Activated B cell treated with CpG ODN at 0.5 μM for 24 hours (primary cell): ENCODE measurements at regions not wholly inside any gene's neighbourhood (a gene's known extent, or its start where the extent isn't known, plus 50 kb on each side); places are given as distances from the start of the nearest gene placed in this dataset.
"Not testable (repeated sequence)": the region's sequence is repeated elsewhere in the genome, so short reads cannot be mapped to it uniquely, and the experiment has no call there.

ENCODE experiments used
- ATAC-seq: fragments of 200-7000 bp; cut with Tn5 transposase; one replicate; pipeline ENCODE4 v1.10.0; 2021; ENCODE audit warnings: low read depth, mild to moderate bottlenecking, moderate library complexity
- CTCF ChIA-PET: fragments of 350-600 bp; sonication (Branson Sonifier 250); formaldehyde crosslinking; loops from one replicate; lab custom pipeline; 2021; ENCODE audit warnings: antibody characterized with exemption; lab: Charles Lee
- POLR2A ChIA-PET: fragments of 350-600 bp; sonication (Branson Sonifier 250); formaldehyde crosslinking; loops from one replicate; lab custom pipeline; 2021; ENCODE audit warnings: antibody characterized with exemption; lab: Charles Lee
- DNase-seq: peaks from one replicate; pipeline ENCODE4 v3.0.0; 2022
- H3K27ac Mint-ChIP-seq: one replicate; pipeline ENCODE4 v1.8.0; 2020; ENCODE audit warnings: mixed read lengths
- H3K27me3 Mint-ChIP-seq: one replicate; pipeline ENCODE4 v1.8.0; 2021; ENCODE audit warnings: mixed read lengths
- H3K36me3 Mint-ChIP-seq: one replicate; pipeline ENCODE4 v1.8.0; 2021; ENCODE audit warnings: low read depth, mixed read lengths
- H3K4me1 Mint-ChIP-seq: one replicate; pipeline ENCODE4 v1.8.0; 2021; ENCODE audit warnings: mixed read lengths
- H3K4me3 Mint-ChIP-seq: one replicate; pipeline ENCODE4 v1.8.0; 2020; ENCODE audit warnings: mild to moderate bottlenecking, mixed read lengths
- H3K9me3 Mint-ChIP-seq: one replicate; pipeline ENCODE4 v1.8.0; 2020; ENCODE audit warnings: mixed read lengths
- CTCF ChIP-seq: fragments of 200-600 bp; IDR thresholded peaks from one replicate; pipeline ENCODE4 v1.8.0; 2022; ENCODE audit warnings: antibody characterized with exemption, mild to moderate bottlenecking
- intact Hi-C: fragments of 100-400 bp; cut with micrococcal nuclease; formaldehyde crosslinking; loops from one replicate; pipeline ENCODE4 v1.15.1; 2024

GRCh38 chr11:16598032-16598431 lies 140.4 kb upstream of the C11orf58 start:
- intact Hi-C loops = no loop called here
- POLR2A ChIA-PET = no interaction called here
- CTCF ChIA-PET = no interaction called here
- H3K4me1 Mint-ChIP-seq = no peaks in the 10 kb centered on the region
- no peak overlapping the region for H3K4me3 Mint-ChIP-seq
- H3K27ac Mint-ChIP-seq = no peak overlapping the region
- ATAC-seq (no peak), DNase-seq (no peak)
- no peak for TF ChIP-seq CTCF
- no peaks in the 10 kb centered on the region for H3K36me3 Mint-ChIP-seq
- no peaks in the 10 kb centered on the region for H3K9me3 Mint-ChIP-seq
- H3K27me3 Mint-ChIP-seq = peaks cover 16% of the 10 kb centered on the region

- ChIA-PET POLR2A (no interaction called here), CTCF (no interaction called here)
- Mint-ChIP-seq H3K9me3 (no peaks in the 10 kb centered on the region), H3K4me3 (no peak overlapping the region), H3K4me1 (no peaks in the 10 kb centered on the region), H3K36me3 (no peaks in the 10 kb centered on the region), H3K27me3 (peaks cover 6% of the 10 kb centered on the region), H3K27ac (no peak overlapping the region)
- intact Hi-C loops = no loop called here
- no peak for TF ChIP-seq CTCF
- no peak for DNase-seq
- ATAC-seq = no peak
Observed at GRCh38 chr11:16596231-16596630, 142.2 kb upstream of the C11orf58 start.

GRCh38 chr11:16591157-16591556 lies 147.3 kb upstream of the C11orf58 start:
- Mint-ChIP-seq H3K27ac (no peak overlapping the region), H3K4me3 (no peak overlapping the region), H3K9me3 (no peaks in the 10 kb centered on the region), H3K27me3 (no peaks in the 10 kb centered on the region), H3K36me3 (no peaks in the 10 kb centered on the region), H3K4me1 (no peaks in the 10 kb centered on the region)
- TF ChIP-seq CTCF = no peak
- intact Hi-C loops = no loop called here
- POLR2A ChIA-PET = no interaction called here
- CTCF ChIA-PET = no interaction called here
- DNase-seq (no peak), ATAC-seq (no peak)

- POLR2A ChIA-PET = no interaction called here
- H3K4me3 Mint-ChIP-seq = no peak overlapping the region
Observed at GRCh38 chr11:16587670-16588069, 150.8 kb upstream of the C11orf58 start.

GRCh38 chr11:16584569-16584968 lies 153.9 kb upstream of the C11orf58 start:
- POLR2A ChIA-PET = no interaction called here
- no peak overlapping the region for H3K27ac Mint-ChIP-seq
- ATAC-seq = no peak
- no peaks in the 10 kb centered on the region for H3K36me3 Mint-ChIP-seq
- CTCF ChIA-PET = no interaction called here
- no peak overlapping the region for H3K4me3 Mint-ChIP-seq
- no peak for TF ChIP-seq CTCF
- intact Hi-C loops = no loop called here
- H3K27me3 Mint-ChIP-seq = no peaks in the 10 kb centered on the region
- H3K9me3 Mint-ChIP-seq = peaks cover 3% of the 10 kb centered on the region
- no peaks in the 10 kb centered on the region for H3K4me1 Mint-ChIP-seq
- no peak for DNase-seq

More at GRCh38 chr11:16587670-16588069, 150.8 kb upstream of the C11orf58 start:
- ATAC-seq (no peak), DNase-seq (no peak)
- Mint-ChIP-seq H3K9me3 (no peaks in the 10 kb centered on the region), H3K4me1 (no peaks in the 10 kb centered on the region), H3K27me3 (no peaks in the 10 kb centered on the region), H3K36me3 (no peaks in the 10 kb centered on the region), H3K27ac (no peak overlapping the region)
- no peak for TF ChIP-seq CTCF
- intact Hi-C loops = no loop called here
- CTCF ChIA-PET = no interaction called here

GRCh38 chr11:16581078-16581477 lies 157.4 kb upstream of the C11orf58 start:
- ATAC-seq, H3K27me3 Mint-ChIP-seq, intact Hi-C loops, H3K4me1 Mint-ChIP-seq, CTCF ChIA-PET, H3K36me3 Mint-ChIP-seq, DNase-seq, H3K4me3 Mint-ChIP-seq, H3K27ac Mint-ChIP-seq, POLR2A ChIA-PET, H3K9me3 Mint-ChIP-seq: not testable (repeated sequence)
